Kidney (tissue), 13 donors: ENCODE measurements at regions not wholly inside any gene's neighbourhood (a gene's known extent, or its start where the extent isn't known, plus 50 kb on each side); places are given as distances from the start of the nearest gene placed in this dataset.

Experiments
- DNase-seq, 5 donors: peaks; one replicate each; pipeline ENCODE4 v3.0.0-alpha.2; 2013 to 2020
- FAIRE-seq: peaks from 2 replicates; lab custom pipeline; 2012; peaks lifted over from hg19 to GRCh38; lab: Jason Lieb, UNC
- H3K27ac ChIP-seq, 2 donors: one replicate each; pipeline ENCODE4 v1.7.0; 2013; ENCODE audit warnings: low read depth in 2 of 2, low read length in 2 of 2, inconsistent platforms in 1 of 2
- H3K27me3 ChIP-seq: one replicate; pipeline ENCODE4 v1.7.1; 2013; ENCODE audit warnings: low read length, inconsistent platforms; ENCODE audit not compliant: control insufficient read depth, insufficient read depth
- H3K36me3 ChIP-seq, 3 donors: one replicate each; pipeline versions ENCODE4 v1.7.0 to v1.7.1; 2013; ENCODE audit warnings: low read length in 3 of 3, control low read depth in 1 of 3, inconsistent platforms in 1 of 3; ENCODE audit not compliant: insufficient read depth in 3 of 3, control insufficient read depth in 2 of 3
- H3K4me1 ChIP-seq, 3 donors: one replicate each; pipeline versions ENCODE4 v1.7.0 to v1.7.1; 2013; ENCODE audit warnings: low read length in 3 of 3, inconsistent platforms in 1 of 3, low read depth in 1 of 3; ENCODE audit not compliant: control insufficient read depth in 2 of 3, insufficient read depth in 2 of 3
- H3K4me3 ChIP-seq, 3 donors: one replicate each; pipeline versions ENCODE4 v1.7.0 to v1.8.1; 2013; ENCODE audit warnings: low read length in 3 of 3, control low read depth in 1 of 3, inconsistent platforms in 1 of 3
- H3K9ac ChIP-seq, 3 donors: one replicate each; pipeline versions ENCODE4 v1.7.0 to v1.7.1; 2013; ENCODE audit warnings: low read length in 3 of 3, control low read depth in 1 of 3, inconsistent platforms in 1 of 3
- H3K9me3 ChIP-seq, 3 donors: one replicate each; pipeline versions ENCODE4 v1.7.0 to v1.7.1; 2013; ENCODE audit warnings: low read length in 3 of 3, control low read depth in 1 of 3, inconsistent platforms in 1 of 3; ENCODE audit not compliant: control insufficient read depth in 2 of 3, insufficient read depth in 1 of 3
- CTCF ChIP-seq: IDR thresholded peaks from 3 replicates; pipeline ENCODE4 v1.5.1; 2012; ENCODE audit warnings: mild to moderate bottlenecking, moderate library complexity, borderline replicate concordance; ENCODE audit not compliant: insufficient read depth; ENCODE audit errors: extremely low read depth
- intact Hi-C: fragments of 100-400 bp; cut with DNase I; formaldehyde crosslinking; loops from one replicate; pipeline ENCODE4 v1.11.1; 2022
- donor health status: control.
- donor health status: control.
- donor health status: control.
- donor health status: control.
- donor health status: control.
- donor health status: DM: yes; HTN: yes; CAD: no.
- donor health status: Normal renal cell carcinoma (clear cell type).

- Histone ChIP-seq H3K27ac (no peak overlapping the region), H3K4me3 (no peak overlapping the region), H3K36me3 (no peaks in the 10 kb centered on the region), H3K4me1 (no peaks in the 10 kb centered on the region), H3K27me3 (no peaks in the 10 kb centered on the region), H3K9ac (no peak overlapping the region), H3K9me3 (no peaks in the 10 kb centered on the region)
- FAIRE-seq (no peak), DNase-seq (no peak)
- no peak for TF ChIP-seq CTCF
- intact Hi-C loops, result no loop called here
Measured at GRCh38 chr3:4030624-4031023, 231.4 kb downstream of the LRRN1 start.

- Histone ChIP-seq H3K4me1 (no peaks in the 10 kb centered on the region), H3K27ac (no peak overlapping the region), H3K27me3 (no peaks in the 10 kb centered on the region), H3K9me3 (no peaks in the 10 kb centered on the region), H3K36me3 (no peaks in the 10 kb centered on the region), H3K9ac (no peak overlapping the region), H3K4me3 (no peak overlapping the region)
- DNase-seq (no peak), FAIRE-seq (no peak)
- intact Hi-C loops, result no loop called here
- TF ChIP-seq CTCF, result no peak
Measured at GRCh38 chr3:4033296-4033695, 234.1 kb downstream of the LRRN1 start.

GRCh38 chr3:4036046-4036445 lies 236.8 kb downstream of the LRRN1 start:
- H3K27me3 ChIP-seq, result no peaks in the 10 kb centered on the region
- no peak overlapping the region for H3K4me3 ChIP-seq
- no peaks in the 10 kb centered on the region for H3K36me3 ChIP-seq
- H3K4me1 ChIP-seq, result no peaks in the 10 kb centered on the region
- TF ChIP-seq CTCF, result no peak
- no peak for DNase-seq
- intact Hi-C loops, result no loop called here
- H3K9me3 ChIP-seq, result no peaks in the 10 kb centered on the region
- no peak for FAIRE-seq
- H3K9ac ChIP-seq, result no peak overlapping the region
- no peak overlapping the region for H3K27ac ChIP-seq

GRCh38 chr3:4038351-4038750 lies 239.1 kb downstream of the LRRN1 start:
- intact Hi-C loops, result no loop called here
- no peak overlapping the region for H3K4me3 ChIP-seq
- no peak overlapping the region for H3K27ac ChIP-seq
- H3K9me3 ChIP-seq, result no peaks in the 10 kb centered on the region
- FAIRE-seq (no peak), DNase-seq (no peak)
- H3K27me3 ChIP-seq, result no peaks in the 10 kb centered on the region
- no peaks in the 10 kb centered on the region for H3K4me1 ChIP-seq
- TF ChIP-seq CTCF, result no peak
- no peak overlapping the region for H3K9ac ChIP-seq
- no peaks in the 10 kb centered on the region for H3K36me3 ChIP-seq
